GM18867 (cell line): ENCODE measurements at regions not wholly inside any gene's neighbourhood (a gene's known extent, or its start where the extent isn't known, plus 50 kb on each side); places are given as distances from the start of the nearest gene placed in this dataset.
"Not testable (repeated sequence)": the region's sequence is repeated elsewhere in the genome, so short reads cannot be mapped to it uniquely, and the experiment has no call there.

Experiments used
- ATAC-seq: cut with Tn5 transposase; IDR thresholded peaks from one replicate; pipeline ENCODE4 v1.9.1; 2021; ENCODE audit warnings: mild to moderate bottlenecking, moderate library complexity; ENCODE audit not compliant: unreplicated experiment

DNA sequence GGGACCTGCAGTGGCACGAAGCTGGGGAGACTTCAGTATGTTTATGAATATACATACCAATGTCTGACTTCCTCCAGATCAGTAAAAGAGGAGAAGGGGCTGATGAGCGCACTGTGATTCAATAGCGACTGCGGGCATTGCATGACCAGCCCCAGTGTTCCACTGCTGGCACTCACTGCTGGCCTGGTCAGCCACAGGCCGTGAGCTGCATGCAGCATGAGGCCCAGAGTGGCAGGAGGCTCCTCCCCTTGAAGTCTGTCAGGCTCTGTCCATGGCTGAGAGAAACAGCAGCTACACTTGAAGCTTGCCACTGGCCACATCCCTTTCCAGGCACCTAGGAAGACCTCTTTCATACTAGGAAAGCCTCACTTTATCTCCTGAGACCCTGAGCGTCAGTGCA is 265.9 kb upstream of the CDYL start:
- no peak for ATAC-seq

DNA sequence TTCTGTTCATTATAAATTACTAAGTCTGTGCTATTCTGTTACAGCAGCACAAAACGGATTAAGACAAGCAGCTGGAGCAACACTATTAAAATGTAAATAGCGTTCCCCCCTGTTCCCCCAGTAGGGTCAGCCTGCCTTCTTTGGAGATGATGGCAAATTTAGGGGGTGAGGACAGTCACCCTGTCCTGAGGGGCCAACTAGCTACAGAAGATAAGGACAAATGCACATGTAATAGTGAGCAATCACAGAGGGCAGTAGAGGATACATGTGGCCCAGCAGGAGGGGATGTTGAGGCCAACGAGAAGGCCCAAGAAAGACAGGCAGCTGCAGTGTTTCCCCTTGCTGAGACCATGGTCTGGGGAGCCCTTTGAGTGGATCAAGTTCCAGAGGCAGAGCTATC is 266.7 kb upstream of the CDYL start:
- ATAC-seq, result no peak

DNA sequence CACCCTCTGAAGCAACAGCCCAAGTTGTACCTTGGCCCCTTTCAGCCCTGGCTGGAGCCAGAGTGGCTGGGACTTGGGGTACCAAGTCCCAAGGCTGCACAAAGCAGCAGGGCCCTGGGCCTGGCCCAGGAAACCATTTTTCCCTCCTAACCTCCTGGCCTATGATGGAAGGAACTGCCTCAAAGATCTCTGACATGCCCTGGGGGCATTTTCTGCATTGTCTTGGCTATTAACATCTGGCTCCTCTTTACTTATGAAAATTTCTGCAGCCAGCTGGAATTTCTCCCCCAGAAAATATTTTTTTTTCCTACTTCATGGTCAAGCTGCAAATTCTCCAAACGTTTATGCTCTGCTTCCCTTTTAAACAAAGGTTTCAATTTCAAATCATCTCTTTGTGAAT is 269.4 kb upstream of the CDYL start:
- ATAC-seq, result no peak

GRCh38 chr6:4506223-4506622 is 270.0 kb upstream of the CDYL start:
- no peak for ATAC-seq

- ATAC-seq, result no peak
Observed at GRCh38 chr6:4504700-4505099, 271.5 kb upstream of the CDYL start.

DNA sequence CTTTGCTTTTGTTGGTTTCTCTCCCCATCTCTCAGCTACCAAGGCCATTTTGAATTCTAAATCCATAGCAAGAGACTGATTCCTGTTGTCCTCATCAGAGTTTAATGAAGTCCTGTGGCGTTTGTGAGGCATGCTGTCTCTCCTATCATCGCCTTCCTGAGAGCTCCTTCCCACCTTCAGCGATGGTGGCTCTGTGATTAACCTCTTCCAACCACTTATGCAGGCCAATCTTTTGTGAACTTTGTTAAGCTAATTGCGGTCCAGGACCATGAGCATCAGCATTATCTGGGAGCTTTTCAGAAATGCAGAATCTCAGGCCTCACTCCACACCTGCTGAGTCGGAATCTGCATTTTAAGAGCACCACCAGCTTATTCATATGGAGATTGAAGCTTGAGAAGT is 272.5 kb upstream of the CDYL start:
- no peak for ATAC-seq

GRCh38 chr6:4496284-4496683 is 279.9 kb upstream of the CDYL start:
- no peak for ATAC-seq

- no peak for ATAC-seq
Observed at GRCh38 chr6:4491501-4492260, 284.5 kb upstream of the CDYL start.

- no peak for ATAC-seq
Observed at GRCh38 chr6:4489538-4489937, 286.7 kb upstream of the CDYL start.

DNA sequence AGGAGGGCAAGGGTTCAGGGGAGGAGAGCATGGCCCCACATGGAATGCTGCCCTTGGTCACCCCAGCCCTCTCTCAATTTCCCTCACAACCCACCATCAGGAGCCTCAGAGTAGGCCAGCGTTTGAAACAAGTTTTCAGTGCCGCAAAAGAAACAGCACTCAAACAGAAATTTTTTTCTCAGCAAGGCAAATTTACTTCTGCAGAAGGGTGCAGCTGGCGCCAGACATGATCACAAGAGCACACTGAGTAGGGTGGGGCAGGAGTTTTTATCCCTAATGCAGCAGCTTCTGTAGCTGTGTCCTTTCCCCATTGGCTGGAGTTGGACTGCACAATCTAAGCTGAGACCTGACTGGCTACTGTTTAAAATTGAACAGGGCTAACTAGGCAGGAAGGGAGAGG is 287.8 kb upstream of the CDYL start:
- no peak for ATAC-seq

- ATAC-seq, result no peak
Observed at GRCh38 chr6:4487538-4487937, 288.7 kb upstream of the CDYL start.

DNA sequence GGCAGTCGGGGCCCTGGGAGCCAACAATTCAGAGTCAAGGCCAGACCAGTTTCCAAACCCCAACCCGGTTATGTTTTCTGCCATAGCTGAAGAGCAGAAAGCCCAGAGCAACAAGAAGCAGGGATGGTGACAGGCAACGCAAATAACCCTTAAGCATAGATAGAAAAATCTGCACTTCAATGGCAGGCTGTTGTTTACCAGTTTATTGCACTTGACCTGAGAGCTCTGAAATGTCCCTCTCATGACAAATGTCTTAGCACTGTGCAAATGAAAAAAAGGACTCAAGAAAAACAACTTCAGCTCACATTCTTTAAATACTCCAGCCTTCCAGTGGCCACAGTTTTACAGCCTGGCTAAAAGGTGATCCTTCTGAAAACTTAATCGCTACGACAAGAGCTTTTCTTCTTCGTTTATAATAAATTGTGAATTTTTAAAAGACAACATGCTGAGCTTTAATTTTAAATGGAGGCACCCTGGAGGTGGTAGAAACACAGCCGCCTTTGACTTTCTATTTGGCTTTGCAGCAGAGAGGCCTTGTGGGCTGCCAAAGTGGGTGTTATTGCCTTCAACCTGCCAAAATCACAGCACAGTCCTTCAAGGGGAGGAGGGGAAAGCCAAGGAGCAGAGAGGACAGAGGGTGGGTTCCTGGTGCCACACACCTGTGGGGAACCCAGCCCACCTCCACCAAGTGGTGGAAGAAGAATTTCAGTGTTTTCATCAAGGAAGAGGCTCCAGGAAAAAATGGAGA is 289.5 kb upstream of the CDYL start:
- ATAC-seq, result no peak

- no peak for ATAC-seq
Observed at GRCh38 chr6:4485735-4486134, 290.5 kb upstream of the CDYL start.

DNA sequence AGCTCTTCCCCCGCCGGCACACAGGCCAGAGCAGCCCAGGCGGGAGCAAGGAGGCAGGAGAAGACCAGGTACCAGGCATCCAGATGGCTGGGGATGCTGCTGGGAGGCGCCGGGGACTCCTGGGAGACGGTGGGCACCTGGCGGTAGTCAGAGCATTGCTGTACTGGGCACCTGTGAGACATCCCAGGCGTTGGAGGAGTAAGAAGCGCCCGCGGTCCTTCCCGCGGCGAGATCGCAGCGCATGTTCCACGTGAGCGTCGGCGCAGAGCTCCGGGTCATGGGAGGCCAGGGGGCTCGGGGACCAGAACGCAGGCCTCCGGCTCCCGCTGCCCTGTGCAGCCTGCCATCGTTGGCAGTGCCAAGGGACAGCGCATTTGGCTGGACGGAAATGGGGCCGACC is 293.7 kb upstream of the CDYL start:
- no peak for ATAC-seq

DNA sequence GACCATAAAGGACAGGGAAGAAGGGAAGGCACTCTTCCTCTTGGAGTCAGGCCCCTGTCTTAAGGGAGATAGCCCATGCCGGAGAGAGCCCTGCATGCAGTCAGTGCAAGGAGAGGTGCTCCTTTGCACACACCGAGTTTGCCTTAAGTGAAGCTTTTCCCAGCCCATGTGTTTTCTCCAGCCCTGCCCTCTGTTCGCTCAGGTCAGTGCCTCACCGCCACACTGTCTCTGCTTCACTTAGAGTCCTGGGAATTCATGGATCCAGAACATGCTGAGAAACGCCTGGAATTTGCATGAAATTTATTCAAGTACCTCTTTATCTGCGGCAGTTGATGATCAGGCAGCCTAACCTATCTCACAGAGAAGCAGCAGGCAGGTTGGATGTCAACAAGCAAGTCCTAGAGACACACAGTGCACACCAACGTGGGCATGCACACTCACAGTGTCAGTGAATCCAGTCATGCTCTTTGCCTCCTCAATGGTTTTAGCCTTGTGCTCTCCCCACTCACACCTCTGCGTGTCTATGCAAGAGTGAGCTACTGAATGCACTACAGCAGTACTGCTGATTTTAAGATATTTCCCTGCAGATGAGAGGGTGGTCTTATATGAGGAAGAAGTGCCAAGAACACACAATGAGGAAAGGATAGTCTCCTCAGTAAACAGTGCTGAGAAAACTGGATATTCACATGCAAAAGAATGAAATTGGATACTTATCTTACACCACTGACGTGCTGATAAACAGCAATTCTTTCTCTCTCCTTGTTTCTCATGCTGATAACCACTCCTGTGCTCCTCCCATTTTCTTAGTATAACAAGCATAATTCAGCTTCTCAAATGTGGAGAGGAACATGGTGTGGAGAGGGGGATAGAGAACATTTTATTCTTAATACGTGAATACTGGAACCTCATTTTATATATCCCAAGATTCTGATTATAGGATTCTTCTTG is 295.1 kb upstream of the CDYL start:
- ATAC-seq, result no peak

- ATAC-seq, result no peak
Observed at GRCh38 chr6:4478098-4478497, 298.1 kb upstream of the CDYL start.

- ATAC-seq, result no peak
Observed at GRCh38 chr6:4474810-4475209, 301.4 kb upstream of the CDYL start.

DNA sequence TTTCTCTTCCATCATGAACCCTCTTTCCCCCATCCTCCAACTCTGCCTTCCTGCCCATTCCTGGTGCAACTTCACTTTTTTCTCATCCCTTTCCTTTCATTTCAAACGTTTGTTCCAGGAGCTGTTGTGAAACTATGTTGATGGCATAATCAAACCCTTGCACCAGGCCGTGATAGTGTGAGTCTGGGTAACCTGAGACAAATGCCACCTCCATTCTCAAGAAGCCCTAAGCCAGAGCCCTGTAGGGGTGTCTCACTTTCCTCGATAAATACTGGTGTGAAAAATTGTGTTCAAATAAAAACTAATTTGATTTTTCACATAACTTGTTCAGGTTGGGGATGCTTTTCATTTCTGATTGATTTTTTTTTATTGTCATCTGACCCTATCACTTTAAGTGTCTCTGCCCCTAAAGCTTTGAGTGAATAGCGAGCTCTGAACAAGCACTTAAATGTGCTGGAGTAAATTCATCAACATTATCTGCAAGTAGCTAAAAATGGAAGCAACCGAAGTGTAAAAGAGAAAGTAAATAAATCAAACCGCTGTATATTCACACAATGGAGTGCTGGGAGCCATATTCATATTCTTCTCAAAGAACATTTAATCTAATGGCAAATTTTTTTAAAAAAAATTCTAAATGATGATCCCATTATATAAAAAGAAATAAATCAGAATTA is 303.1 kb upstream of the CDYL start:
- ATAC-seq, result no peak

DNA sequence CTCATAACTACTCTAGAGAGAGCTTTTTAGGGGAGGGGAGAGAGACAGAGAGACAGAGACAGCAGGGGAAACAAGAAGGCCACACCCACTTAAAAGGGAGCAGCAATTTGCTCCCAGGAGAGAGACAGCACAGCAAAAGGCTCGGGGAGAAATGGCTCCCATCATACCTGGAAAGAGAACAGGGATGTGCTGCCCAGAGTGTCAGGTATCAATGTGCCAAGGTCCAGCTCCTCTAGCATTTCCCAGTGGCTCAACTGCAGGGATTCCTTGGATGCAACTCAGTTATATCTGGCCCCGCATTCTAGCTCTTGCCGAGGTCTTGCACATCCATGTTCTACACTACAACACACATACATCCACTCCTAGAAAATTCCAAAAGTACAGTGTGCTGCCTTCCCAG is 304.0 kb upstream of the CDYL start:
- no peak for ATAC-seq

DNA sequence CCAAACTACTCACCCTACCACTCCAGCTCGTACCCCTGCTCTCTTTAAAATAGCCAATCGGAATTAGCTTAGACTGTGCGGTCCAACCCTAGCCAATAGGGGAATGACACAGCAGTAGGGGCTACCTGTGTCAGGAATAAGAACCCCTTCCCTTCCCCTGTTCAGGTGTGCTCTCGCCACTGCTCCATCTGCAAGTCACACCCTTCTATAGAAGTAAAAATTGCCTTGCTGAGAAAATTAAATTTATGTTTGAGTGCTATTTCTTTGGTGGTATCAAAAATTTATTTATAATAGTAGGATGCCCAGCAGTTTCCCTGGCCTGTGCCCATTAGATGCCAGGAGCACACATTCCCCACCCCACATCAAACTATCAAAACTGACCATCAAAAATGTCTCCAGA is 304.7 kb upstream of the CDYL start:
- ATAC-seq, result not testable (repeated sequence)

DNA sequence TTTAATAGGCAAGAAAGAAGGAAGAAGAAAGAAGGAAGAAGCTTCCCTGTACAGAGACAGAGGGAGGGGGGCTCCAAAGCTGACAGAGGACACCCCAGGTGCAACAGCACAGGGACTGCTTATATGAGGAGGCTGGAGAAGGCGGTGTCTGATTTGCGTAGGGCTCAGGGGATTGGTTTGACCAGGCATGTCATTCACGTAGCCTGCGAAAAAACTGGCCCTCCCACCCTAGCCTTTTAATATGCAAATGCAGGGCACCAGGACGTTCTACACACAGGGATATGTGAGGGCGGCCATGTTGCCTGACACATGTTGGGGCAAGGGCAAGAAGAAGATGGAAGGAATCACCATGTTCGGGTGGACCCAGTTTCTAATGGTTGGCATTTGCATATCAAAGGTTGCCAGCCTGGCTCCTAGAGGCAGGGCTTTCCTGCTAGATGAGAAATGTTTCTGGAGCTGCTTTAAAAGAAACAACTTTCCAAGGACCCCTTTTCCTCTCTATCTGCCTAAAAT is 305.4 kb upstream of the CDYL start:
- ATAC-seq, result no peak
